Stimulated activated CD4-positive, alpha-beta T cell treated with anti-CD3 and anti-CD28 coated beads, Interleukin-4, amount 100 ng/mL, for 24 hours (primary cell): ENCODE measurements at regions not wholly inside any gene's neighbourhood (a gene's known extent, or its start where the extent isn't known, plus 50 kb on each side); places are given as distances from the start of the nearest gene placed in this dataset.

ENCODE experiments used
- DNase-seq: peaks from one replicate; pipeline ENCODE4 v3.0.0-alpha.2; 2020

DNA sequence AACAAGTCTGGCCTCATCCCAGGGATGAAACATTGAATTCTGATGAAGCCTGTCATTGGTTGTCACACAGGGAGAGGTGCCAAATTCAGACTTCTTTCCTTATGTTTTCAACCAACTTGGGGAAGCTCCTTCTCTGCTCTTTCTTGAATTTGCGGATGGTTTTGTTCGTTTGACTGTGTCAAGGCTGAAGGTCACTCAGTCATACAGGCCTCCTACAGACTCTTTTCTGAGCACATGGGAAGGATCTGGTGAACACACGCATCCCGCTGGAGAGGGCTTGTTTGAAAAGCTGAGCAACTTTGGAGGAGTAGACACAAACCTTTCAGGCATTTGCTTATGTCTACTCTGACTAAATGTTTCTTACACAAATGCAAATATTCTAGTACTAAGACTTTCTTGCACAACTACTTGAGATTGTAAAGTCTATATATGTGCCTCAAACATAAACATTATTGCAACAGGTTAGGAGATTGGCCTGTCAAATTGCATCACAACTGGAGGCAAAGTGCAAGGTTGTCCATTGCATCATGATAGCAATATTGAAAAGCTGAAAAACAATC is 151.5 kb upstream of the NR3C1 start:
- no peak for DNase-seq

GRCh38 chr5:143554187-143554717 is 150.8 kb upstream of the NR3C1 start:
- no peak for DNase-seq

DNA sequence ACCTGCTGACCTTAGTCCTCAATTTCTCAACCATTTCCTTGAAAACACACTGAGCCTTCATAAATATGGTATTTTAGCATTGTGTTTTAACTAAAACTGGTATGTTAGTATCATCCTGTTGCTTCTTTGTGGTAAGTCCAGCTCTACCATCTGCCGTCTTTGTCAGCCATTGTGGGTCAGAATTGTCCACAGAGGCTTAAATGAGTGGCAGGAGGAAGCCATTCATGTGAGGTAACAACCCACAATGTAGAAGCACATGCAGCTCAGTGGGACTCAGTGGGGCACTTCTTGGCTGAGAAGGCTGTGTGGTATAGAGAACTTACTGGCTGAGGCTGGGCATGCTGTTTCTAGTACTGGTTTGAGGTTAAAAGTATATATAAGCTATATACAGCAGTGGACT is 149.2 kb upstream of the NR3C1 start:
- DNase-seq = no peak

GRCh38 chr5:143551820-143552251 is 148.3 kb upstream of the NR3C1 start:
- no peak for DNase-seq

DNA sequence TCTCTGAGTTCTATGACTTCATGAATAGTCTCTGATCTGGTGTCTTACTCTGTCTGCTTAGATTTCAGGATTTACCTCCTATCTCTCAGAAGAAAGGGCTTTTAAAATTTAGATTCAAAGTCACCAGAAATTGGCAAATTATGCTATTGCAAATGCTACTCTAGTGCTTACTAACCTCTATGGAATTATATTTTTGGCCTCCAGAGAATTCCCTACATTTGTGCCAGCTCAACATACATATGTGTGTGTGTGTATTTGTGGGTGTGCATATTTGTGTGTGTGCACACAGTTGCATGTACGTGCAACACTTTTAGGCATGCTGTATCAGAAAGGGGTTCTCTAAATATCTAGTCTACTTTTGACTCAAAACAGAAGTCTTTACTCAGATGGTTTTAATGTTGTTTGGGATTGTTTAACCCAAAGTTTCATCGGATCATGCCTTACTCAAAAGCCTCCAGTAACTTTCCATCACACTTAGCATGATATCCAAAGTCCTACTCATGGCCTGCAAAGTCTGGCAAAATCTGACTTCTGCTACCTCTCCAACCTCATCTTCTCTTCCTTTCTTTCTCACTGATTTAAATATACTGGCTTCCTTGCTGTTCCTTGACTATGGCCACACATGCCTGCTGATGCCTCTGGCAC is 147.6 kb upstream of the NR3C1 start:
- DNase-seq = no peak

DNA sequence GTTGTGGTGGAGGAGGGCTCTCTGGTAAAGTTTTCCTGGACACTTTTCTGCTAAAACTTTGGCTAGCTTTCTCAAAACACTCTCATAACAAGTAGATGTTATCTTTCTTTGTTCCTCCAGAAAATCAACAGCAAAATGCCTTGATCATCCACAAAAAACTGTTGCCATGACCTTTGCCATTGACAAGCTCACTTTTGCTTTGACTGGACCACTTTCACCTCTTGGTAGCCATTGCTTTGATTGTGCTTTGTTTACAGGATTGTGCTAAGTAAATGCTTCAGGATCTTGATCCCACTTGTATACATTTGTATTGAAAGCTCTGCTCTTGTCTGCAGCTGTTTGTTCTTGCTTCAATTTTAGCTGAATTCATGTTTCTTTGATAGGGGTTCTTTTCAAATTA is 143.9 kb upstream of the NR3C1 start:
- no peak for DNase-seq

GRCh38 chr5:143546394-143546793 is 142.9 kb upstream of the NR3C1 start:
- no peak for DNase-seq

GRCh38 chr5:143544606-143545005 is 141.1 kb upstream of the NR3C1 start:
- DNase-seq = no peak

- no peak for DNase-seq
These were observed 140.1 kb upstream of the NR3C1 start for GRCh38 chr5:143543358-143544255.

- no peak for DNase-seq
These were observed 139.3 kb upstream of the NR3C1 start for GRCh38 chr5:143542798-143543144.

- no peak for DNase-seq
These were observed 138.7 kb upstream of the NR3C1 start for GRCh38 chr5:143541943-143542797.

- DNase-seq = no peak
These were observed 136.3 kb upstream of the NR3C1 start for GRCh38 chr5:143539742-143540141.

- DNase-seq = no peak
These were observed 133.6 kb upstream of the NR3C1 start for GRCh38 chr5:143537056-143537455.

GRCh38 chr5:143536364-143536763 is 132.9 kb upstream of the NR3C1 start:
- no peak for DNase-seq

DNA sequence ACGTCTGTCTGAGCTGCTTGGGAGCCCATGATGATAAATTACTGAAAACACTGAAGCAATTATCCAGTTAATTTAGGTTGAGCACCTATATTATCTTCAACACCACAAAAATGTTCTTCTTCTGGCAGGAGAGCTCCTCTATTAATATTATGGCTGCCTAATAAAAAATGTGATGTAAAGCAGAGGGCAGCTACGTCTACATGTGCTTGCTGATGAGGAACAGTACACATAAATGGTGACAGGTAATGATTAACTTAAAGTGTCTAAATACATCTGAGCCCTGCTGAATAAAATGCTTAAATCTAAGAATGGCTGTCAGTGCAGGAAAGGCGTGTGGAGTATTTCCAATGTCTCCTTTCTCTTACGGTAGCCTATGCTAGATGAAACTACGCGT is 131.3 kb upstream of the NR3C1 start:
- DNase-seq = no peak

GRCh38 chr5:143533978-143534760 is 130.7 kb upstream of the NR3C1 start:
- DNase-seq = no peak

GRCh38 chr5:143533475-143533874 is 130.0 kb upstream of the NR3C1 start:
- DNase-seq = no peak

- no peak for DNase-seq
These were observed 124.3 kb upstream of the NR3C1 start for GRCh38 chr5:143527808-143528207.

- no peak for DNase-seq
These were observed 121.7 kb upstream of the NR3C1 start for GRCh38 chr5:143525176-143525575.

GRCh38 chr5:143524338-143524945 is 121.0 kb upstream of the NR3C1 start:
- no peak for DNase-seq

- DNase-seq = no peak
These were observed 118.4 kb upstream of the NR3C1 start for GRCh38 chr5:143521846-143522400.
